ENCODE measurements at regions not wholly inside any gene's neighbourhood (a gene's known extent, or its start where the extent isn't known, plus 50 kb on each side); places are given as distances from the start of the nearest gene placed in this dataset.

- Histone ChIP-seq H3K27ac (replicated peaks) (no peak overlapping the region), H3K4me3 (replicated peaks; ENCODE audit: insufficient read depth, low read length) (no peak overlapping the region), H3K27me3 (ENCODE audit: insufficient read depth, poor library complexity, severe bottlenecking) (no peaks in the 10 kb centered on the region)
- TF ChIP-seq CTCF (IDR thresholded peaks at IDR 0.05; ENCODE audit: insufficient read depth, low read length) (no peak), GABPA (IDR thresholded peaks at IDR 0.05; ENCODE audit: low read depth) (no peak), POLR2AphosphoS5 (IDR thresholded peaks at IDR 0.05; ENCODE audit: low read depth) (no peak), SPI1 (IDR thresholded peaks at IDR 0.05; ENCODE audit: borderline replicate concordance, low read depth) (no peak), REST (IDR thresholded peaks at IDR 0.05; ENCODE audit: insufficient replicate concordance, low read depth) (no peak)
- DNase-seq (ENCODE audit: low read depth in 1 of 2, low spot score in 1 of 2) = no peak
Observed at GRCh38 chrX:114097427-114097826, 486.5 kb upstream of the HTR2C start.

- no peak for TF ChIP-seq CTCF (IDR thresholded peaks at IDR 0.05; ENCODE audit: insufficient read depth, low read length)
- no peak for TF ChIP-seq GABPA (IDR thresholded peaks at IDR 0.05; ENCODE audit: low read depth)
- TF ChIP-seq SPI1 (IDR thresholded peaks at IDR 0.05; ENCODE audit: borderline replicate concordance, low read depth) = no peak
- no peak for TF ChIP-seq POLR2AphosphoS5 (IDR thresholded peaks at IDR 0.05; ENCODE audit: low read depth)
- no peak for TF ChIP-seq REST (IDR thresholded peaks at IDR 0.05; ENCODE audit: insufficient replicate concordance, low read depth)
- H3K4me3 ChIP-seq (replicated peaks; ENCODE audit: insufficient read depth, low read length) = no peak overlapping the region
- no peaks in the 10 kb centered on the region for H3K27me3 ChIP-seq (ENCODE audit: insufficient read depth, poor library complexity, severe bottlenecking)
Observed at GRCh38 chrX:114095789-114096188, 488.1 kb upstream of the HTR2C start.

GRCh38 chrX:114087543-114087942, 496.3 kb upstream of the HTR2C start:
- Histone ChIP-seq H3K27me3 (ENCODE audit: insufficient read depth, poor library complexity, severe bottlenecking) (no peaks in the 10 kb centered on the region), H3K4me3 (replicated peaks; ENCODE audit: insufficient read depth, low read length) (no peak overlapping the region), H3K27ac (replicated peaks) (no peak overlapping the region)
- TF ChIP-seq POLR2AphosphoS5 (IDR thresholded peaks at IDR 0.05; ENCODE audit: low read depth) = no peak
- TF ChIP-seq REST (IDR thresholded peaks at IDR 0.05; ENCODE audit: insufficient replicate concordance, low read depth) = no peak
- TF ChIP-seq SPI1 (IDR thresholded peaks at IDR 0.05; ENCODE audit: borderline replicate concordance, low read depth) = no peak
- no peak for TF ChIP-seq CTCF (IDR thresholded peaks at IDR 0.05; ENCODE audit: insufficient read depth, low read length)
- no peak for DNase-seq (ENCODE audit: low read depth in 1 of 2, low spot score in 1 of 2)

More at GRCh38 chrX:114095789-114096188, 488.1 kb upstream of the HTR2C start:
- no peak for DNase-seq (ENCODE audit: low read depth in 1 of 2, low spot score in 1 of 2)
- H3K27ac ChIP-seq (replicated peaks) = no peak overlapping the region
